NCI-H2196 (cell line): ENCODE measurements at regions not wholly inside any gene's neighbourhood (a gene's known extent, or its start where the extent isn't known, plus 50 kb on each side); places are given as distances from the start of the nearest gene placed in this dataset.
"Not testable (repeated sequence)": the region's sequence is repeated elsewhere in the genome, so short reads cannot be mapped to it uniquely, and the experiment has no call there.

Experiments
- DNase-seq: peaks from one replicate; lab custom pipeline; 2025; ENCODE audit not compliant: unreplicated experiment; lab: John Stamatoyannopoulos, UW

DNA sequence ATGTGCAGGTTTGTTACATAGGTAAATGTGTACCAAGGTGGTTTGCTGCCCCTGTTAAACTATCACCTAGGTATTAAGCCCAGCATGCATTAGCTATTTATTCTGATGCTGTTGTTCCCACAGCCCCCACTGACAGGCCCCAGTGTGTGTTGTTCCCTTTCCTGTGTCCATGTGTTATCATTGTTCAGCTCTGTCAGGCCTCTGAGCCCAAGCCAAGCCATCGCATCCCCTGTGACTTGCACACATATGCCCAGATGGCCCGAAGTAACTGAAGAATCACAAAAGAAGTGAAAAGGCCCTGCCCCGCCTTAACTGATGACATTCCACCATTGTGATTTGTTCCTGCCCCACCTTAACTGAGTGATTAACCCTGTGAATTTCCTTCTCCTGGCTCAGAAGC lies 757.5 kb downstream of the NR2F1-AS1 start:
- DNase-seq = not testable (repeated sequence)

DNA sequence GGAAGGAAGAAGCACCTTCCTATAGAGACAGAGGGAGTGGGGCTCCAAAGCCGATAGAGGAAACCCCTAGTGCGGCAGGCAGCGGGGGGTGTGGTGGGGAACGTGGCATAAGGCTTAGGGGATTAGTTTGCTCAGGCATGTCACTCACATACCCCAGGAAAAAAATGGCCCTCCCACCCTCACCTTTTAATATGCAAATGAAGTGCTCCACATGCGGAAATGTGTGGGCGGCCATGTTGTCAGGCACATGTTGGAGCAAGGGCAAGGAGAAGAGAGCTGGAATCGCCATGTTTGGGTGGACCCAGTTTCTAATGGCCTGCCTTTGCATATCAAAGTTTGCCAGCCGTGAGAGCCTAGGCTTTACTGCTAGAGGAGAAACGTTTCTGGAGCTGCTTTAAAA lies 758.8 kb downstream of the NR2F1-AS1 start:
- DNase-seq = no peak

DNA sequence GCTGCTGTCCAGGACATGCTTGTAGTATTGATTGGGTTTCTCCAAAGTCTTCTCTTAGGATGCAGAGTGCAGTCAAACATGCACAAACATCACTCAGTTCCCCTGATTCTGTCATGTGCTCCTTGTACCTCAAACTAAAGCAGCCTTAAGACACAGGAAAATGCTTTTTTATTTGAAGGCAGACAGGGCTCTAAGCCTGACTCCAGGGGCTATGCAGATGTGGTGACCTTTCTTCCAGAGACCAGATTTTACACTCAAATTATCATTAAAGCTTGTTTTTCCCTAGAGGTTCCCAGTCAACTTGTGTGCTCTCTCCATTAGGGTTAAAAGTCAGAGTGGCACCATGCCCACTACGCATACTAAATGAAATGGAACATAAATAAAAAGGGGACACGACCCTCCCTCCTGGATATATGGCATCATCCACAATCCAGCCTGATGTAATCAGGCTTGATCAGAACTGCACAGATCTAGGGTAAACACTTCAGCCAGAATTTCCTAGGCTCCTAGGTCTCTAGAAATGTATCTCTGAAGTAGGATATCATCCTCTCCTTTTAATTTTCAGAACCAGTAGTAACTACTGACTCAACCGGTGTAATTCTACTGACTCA lies 771.1 kb downstream of the NR2F1-AS1 start:
- DNase-seq = no peak

DNA sequence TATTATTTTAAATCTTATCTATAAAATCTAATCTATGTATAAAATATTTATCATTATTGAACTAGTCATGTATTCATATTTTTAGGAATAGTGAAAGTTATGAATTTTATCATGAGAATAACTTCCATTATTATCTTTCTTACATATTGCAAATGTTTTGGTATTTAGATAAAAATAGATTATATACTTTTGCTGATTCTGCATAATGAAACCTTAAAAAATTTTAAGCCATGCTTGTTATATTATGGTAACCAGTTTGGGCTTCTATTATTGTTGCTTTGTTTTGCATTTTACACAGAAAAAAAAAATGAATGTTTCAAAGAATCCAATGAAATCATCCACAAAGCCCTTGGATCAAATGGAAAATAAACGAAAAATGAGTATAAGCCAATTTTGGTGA lies 772.5 kb downstream of the NR2F1-AS1 start:
- no peak for DNase-seq

DNA sequence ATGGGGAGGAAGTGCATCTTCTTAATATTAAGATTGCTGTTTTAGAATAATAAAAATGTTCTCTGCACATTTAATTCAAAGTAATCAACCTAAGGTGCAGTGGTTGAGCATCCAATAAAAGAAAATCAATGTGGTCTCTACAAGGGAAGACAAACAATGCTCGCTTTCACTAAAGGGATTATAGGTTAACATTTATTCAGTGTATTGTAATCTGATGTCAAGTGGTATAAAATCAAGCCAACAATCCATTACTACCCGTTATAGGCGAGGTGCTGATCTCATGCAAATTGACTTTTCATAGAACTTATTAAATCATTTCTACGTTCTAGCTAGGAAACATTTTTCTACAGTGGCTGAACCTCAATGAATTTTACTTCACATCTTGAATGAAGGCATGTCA lies 773.9 kb downstream of the NR2F1-AS1 start:
- DNase-seq = no peak

DNA sequence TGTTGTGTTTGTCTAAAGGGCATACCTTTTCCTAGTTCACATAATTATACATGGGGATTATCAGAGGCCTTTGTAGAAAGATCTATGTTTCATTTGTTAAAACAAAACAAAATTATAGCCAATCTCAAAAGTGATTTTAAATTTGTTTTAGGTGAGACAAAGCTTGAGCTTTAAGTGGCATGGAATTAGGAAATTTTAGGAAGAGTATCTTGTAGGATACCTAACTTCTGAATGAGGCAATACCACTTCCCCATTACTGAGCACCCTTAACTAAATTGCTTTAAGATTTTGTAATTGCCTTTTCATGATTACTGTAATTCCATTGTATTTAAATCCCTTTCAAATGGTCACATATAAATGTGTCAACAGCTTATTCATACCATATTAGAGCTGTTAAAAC lies 775.6 kb downstream of the NR2F1-AS1 start:
- DNase-seq = no peak

DNA sequence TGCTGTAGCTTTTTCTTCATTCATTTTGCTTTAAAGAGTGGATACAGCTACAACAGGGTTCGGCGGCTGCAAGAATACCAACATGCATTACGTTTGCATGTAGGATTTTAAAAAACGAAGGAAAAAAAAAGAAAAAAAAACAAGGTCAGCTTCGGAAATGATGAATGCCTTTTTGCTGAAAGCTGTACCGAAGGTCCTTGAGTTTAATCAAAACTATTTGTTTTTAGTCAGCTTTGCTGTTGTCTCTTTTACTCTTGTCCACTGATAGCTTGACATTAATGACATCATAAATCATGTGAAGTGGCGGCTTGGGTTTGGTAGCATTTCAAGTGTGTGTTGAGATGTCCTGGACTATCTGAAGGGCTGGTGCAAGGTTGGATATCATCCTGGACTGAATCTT lies 779.1 kb downstream of the NR2F1-AS1 start:
- DNase-seq = no peak

DNA sequence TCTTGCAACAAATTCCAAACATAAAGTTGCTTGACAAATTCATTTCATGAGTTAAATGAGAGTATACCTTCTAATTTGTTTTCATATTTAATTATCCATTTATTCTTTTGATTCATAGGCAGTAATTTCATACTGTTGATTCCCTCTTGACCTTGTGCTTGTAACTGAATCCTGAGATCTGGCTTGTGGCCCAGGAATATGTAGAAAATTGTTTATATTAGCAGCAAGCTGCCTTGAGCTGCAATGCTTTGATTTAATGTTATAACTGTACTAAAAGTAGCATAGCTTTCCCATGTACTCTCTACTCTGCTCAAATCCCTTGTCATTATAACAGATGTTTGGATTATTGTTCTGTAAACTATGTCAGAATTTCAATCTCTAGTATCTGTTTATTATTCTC lies 780.7 kb downstream of the NR2F1-AS1 start:
- DNase-seq = peak; percentile 18

DNA sequence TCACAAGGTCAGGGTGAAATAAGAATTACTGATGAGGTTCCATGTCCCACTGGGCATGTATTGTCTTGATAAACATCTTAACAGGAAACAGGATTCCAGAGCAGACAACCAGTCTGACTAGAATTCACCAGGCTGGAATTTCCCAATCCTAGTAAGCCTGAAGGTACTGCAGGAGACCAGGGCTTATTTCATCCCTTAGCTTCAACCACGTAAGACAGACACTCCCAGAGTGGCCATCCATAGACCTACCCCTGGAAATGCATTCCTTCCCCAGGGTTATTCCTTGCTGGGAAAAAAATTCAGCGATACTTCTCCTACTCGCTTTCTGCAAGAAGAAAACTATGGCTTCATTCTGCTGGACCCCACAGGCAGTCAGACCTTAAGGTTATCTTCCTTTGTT lies 785.4 kb downstream of the NR2F1-AS1 start:
- DNase-seq = no peak

DNA sequence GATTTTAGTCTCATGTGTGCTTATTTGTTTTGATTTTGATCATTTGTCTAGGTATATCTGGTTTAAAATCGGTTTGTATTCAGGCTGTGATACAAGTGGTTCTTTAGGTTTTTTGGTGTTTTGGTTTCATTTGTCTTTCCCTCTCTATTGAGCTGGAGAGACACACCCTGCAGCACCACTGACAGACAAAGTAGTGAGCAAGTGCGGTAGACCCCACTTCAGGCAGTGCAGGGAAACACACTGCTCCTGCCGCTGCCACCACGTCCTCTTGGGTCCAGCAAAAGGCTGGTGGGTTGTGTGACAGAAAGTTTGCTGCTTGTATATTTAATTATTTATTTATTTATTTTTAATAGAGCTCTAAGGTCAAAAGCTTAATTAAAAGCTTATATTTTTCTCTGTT lies 801.0 kb downstream of the NR2F1-AS1 start:
- no peak for DNase-seq

DNA sequence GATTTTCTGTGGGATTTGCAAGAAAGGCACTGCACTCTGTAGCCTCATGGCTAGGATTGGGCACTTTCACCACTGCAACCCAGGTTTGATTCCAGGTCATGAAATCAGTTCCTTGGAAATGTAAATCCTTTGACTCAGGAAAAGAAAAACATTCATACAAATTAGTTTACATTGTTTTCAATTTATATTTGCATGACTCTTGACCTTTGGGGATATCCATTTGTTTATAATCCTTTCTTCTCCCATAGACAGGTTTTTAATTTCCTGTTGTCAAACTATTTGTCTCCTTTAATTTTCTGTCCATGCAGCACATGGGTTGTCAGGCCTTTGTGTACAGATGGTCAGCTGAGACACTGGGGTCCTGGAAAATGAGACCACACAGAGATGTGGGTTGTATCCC lies 801.5 kb downstream of the NR2F1-AS1 start:
- DNase-seq = no peak

DNA sequence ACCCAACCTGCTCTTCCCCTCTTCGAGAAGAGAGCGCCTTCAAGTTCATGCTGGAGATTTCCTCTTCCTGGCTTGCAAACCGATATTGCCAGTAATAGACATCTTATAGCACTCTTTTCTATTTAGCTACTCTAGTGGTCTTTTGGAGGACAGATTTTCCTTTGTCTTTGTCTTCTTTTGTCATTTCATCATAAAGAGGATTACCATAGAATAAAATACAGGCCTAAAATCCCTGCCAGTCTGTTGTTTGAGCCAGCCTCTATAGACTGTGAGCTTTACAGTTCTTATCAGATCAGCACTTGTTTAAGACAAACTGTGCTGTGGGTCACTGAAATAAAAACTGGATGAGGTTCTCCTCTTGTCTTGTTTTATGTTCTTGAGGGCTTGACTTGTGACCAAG lies 802.8 kb downstream of the NR2F1-AS1 start:
- DNase-seq = no peak

DNA sequence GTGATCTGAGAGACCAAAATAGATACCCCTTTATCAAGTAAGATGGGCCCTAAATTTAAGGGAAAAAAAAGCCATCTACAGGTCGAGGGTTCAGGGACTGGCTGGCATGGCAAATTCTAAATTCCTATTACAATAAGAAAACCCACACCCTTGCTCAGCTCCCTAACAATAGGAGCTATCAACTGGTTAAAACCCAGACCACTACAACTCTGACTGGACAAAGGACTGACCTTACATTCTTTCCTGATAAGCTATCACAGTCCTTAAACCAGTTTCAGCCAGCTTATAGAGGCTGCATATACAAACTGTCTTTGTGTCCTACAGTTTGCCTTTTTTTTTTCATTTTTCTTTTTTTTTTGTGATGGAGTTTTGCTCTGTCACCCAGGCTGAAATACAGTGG lies 803.6 kb downstream of the NR2F1-AS1 start:
- DNase-seq = no peak

DNA sequence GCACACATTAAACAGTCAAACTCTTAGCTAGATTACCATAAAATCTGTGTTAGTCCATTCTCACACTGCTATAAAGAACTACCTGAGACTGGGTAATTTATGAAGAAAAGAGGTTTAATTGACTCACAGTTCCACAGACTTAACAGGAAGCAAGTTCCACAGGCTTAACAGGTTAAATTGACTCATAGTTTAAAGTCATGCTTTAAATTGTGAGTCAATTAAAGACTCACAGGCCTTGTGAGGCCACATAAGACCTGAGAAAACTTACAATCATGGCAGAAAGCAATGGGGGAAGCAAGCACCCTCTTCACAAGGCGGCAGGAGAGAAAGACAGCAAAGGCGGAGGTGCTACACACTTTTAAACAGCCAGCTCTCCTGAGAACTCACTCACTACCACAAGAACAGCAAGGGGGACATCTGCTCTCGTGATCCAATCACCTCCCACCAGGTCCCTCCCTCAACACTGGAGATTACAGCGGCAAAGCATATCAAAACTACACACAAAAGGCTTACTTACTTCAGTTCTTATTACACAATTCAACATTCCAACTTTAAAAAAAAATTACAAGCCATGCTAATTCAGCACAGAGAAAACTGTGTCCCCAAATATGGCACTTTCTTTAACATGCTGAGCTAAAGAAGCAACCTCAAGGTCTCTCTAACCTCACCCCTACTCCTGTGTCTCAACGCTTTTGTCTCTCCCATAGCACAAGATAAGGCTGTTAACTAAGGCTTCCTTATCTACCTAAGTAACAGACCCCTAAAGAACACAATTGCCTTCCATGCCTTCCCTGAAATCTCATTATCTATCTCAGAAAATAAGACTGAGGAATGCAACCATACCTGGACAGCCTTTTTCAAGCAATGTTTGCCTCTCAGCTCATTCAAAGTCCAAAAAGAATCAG lies 805.1 kb downstream of the NR2F1-AS1 start:
- no peak for DNase-seq

DNA sequence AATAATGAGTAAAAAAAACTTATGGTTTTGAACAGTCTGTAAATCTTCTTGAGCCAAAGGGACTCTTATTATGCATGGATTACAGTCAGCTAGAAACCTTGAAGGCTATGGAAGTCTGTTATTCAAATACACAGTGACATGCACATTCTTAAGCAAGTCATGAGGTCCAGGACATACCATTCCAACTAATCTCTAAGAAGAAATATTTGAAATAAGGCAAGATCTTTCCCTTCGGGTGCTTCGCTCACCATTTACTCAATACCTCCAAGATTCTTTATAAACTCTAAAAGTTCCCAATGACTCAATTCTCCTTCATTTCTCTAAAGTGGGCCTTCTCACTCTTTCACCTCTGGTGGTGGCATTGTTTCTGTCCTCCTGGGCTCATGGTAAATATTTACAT lies 811.0 kb downstream of the NR2F1-AS1 start:
- DNase-seq = no peak

DNA sequence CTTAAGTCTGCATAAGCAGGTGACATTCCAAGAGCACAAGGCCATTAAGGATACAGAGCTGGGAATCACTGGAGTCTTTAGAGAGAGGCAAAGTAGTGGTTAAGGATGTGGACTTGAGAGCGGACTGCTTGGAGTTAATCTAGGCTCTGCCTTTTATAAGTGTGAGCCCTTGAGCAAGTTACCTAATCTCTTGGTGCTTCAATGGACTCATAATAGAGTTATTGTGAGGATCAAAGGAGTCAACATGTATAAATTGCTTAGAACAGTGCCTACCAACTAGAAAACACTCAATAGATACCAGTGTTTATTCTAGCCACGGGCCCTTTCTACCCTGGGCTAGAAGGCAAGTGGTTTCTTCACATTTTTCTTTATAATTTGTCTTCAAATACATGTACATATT lies 819.4 kb downstream of the NR2F1-AS1 start:
- DNase-seq = no peak

DNA sequence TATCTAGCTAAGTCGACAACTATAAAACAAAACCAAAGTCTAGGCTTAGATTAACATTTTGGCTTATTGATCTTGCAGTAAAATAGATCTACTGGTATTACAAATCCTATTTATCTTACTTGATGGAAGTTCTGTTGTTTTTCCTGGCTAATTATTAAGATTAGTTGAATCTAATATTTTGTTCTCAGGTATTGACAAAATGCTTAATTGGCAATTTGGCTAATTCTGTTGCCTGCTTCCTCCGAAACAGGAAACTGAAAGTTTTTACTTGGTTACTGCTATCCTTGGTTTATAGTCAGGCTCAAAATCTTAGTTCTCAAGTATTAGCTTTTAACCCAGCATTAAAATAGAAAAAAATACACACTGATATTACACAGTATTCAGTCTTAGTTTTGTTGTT lies 820.5 kb downstream of the NR2F1-AS1 start:
- DNase-seq = no peak

DNA sequence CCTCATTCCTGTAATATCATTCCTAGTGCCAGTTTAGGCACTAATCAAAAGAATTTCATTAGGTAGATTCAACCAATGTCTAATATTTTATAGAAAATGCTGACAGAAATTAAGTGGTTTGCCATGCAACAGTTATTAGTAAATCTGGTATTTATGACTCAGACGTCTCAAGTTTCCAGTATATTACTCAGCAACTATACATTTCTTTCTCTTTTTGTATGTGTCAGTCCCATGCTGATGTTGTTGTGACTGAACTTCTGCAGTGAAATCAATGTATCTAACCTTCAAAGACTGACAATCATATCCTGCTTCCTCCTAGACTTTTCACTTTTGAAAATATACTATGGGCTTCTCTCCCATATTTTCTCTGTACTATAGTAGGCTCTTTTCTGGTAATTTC lies 822.5 kb downstream of the NR2F1-AS1 start:
- no peak for DNase-seq

DNA sequence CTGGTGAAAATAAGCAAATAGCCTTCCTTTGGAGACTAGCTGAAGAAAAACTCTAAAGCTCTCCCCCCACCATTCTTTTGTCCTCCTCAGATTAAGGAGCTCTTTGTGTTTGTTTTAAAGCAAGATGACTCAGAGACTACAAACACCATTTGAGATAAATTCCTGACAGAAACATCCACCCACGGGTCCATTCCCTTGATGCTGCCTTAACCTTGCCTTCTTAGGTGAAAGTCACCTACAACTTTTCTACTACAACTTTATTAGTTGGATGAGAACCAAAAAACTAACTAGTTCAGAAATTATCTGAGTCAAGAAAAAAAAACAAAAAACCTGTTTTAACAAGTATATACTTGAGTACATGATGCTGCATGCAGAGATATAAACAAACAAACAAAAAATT lies 831.1 kb downstream of the NR2F1-AS1 start:
- DNase-seq = no peak

DNA sequence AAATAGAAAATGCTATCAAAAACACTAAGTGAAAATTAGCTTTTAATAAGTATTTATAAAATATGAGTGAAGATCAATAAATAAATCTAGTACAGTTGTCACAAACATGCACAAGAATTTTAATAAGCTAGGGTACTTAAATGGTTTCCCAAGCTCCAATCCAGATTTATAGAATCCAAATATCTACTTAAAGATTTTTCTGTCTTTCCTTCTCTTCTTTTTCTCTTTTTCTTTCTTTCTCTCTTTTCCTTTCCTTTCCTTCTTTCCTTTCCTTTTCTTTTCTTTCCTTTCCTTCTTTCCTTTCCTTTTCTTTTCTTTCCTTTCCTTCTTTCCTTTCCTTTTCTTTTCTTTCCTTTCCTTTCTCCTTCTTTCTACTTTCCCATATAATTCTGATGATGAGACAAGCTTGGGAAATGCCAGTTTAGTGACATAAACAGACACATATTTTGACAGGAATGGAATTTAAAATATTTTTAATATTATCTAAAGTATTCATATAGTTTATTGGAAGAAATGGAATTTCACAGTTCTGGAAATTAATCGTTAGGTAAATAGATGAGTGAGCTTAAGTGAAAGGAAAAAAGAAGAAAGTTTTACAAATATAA lies 832.8 kb downstream of the NR2F1-AS1 start:
- no peak for DNase-seq

DNA sequence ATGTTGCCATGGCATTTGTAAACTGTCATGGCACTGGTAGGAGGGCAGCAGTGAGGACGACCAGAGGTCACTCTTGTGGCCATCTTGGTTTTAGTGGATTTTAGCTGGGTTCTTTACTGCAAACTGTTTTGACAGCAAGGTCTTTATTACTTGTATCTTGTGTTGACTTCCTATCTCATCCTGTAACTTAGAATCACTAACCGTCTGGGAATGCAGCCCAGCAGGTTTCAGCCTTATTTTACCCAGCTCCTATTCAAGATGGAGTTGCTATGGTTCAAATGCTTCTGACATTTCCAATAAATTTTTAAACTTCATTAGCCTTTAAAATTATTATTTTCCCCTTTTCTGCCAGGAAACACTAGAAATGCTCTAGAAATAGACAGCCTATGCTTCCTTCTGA lies 839.1 kb downstream of the NR2F1-AS1 start:
- DNase-seq = no peak

DNA sequence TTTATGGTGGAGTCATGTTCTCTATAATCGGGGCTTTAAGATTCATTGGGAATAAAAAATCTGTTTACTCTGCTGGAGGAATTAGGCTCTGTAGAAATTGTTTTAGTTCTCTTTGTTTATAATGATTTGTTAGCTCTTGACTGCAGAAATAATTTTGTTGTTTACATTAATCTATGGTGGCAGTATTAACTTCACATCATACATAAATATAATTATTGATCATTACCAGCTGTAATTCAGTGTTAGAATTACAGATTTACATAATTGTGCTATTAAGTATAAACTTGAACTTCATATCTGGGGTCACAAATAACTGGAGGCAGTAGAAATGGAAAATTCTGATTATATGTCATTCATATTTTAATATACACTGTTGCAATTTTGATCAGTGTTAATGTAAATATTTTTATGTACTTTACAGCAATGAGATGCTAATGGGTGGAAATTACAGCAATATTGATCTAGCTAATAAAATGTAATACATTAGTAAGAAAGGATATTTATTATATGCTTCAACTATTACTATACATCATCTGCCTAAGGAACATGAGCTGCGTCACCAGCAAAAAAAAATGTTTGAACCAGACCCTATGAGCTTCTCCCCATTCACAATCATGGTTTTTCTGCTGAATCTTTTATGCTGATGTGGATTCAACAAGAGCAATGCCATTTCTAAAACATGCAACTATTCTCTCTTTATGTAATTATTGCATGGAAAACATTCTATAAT lies 846.6 kb downstream of the NR2F1-AS1 start:
- DNase-seq = no peak
